PC-9 (cell line): ENCODE measurements at regions not wholly inside any gene's neighbourhood (a gene's known extent, or its start where the extent isn't known, plus 50 kb on each side); places are given as distances from the start of the nearest gene placed in this dataset.

ENCODE experiments used
- BruUV-seq: library from RNA; stranded (reverse); fragments of 400-500 nt; replicated peaks from 2 replicates; lab custom pipeline; 2021; lab: Mats Ljungman, UMichigan
- CTCF ChIA-PET: fragments of 300-600 bp; sonication (Branson Sonifier 250); formaldehyde crosslinking; loops from one replicate; lab custom pipeline; 2022; ENCODE audit warnings: antibody characterized with exemption; lab: Charles Lee
- POLR2A ChIA-PET: fragments of 300-600 bp; sonication (Branson Sonifier 250); formaldehyde crosslinking; loops from one replicate; lab custom pipeline; 2022; ENCODE audit warnings: antibody characterized with exemption; ENCODE audit not compliant: unreplicated experiment; lab: Charles Lee
- DNase-seq, 2 experiments: peaks; one replicate each; pipeline versions ENCODE4 v3.0.0 to v3.0.0-alpha.2; 2015 to 2022; ENCODE audit warnings: mixed read lengths in 1 of 2
- H2AFZ ChIP-seq: fragments of 200-600 bp; sonication (generic); 2 replicates; pipeline ENCODE4 v1.8.1; 2017; ENCODE audit warnings: antibody characterized with exemption
- H3F3A ChIP-seq: fragments of 200-600 bp; sonication (generic); 2 replicates; pipeline ENCODE4 v1.8.1; 2017; ENCODE audit warnings: antibody characterized with exemption, mild to moderate bottlenecking, low read depth; ENCODE audit not compliant: insufficient read depth
- H3K27ac ChIP-seq: fragments of 200-600 bp; sonication (generic); 2 replicates; pipeline ENCODE4 v1.6.1; 2016; ENCODE audit warnings: mixed run types
- H3K27me3 ChIP-seq: fragments of 200-600 bp; sonication (generic); 2 replicates; pipeline ENCODE4 v1.6.1; 2016; ENCODE audit warnings: low read depth, mixed run types; ENCODE audit not compliant: insufficient read depth
- H3K36me3 ChIP-seq: fragments of 200-600 bp; sonication (generic); 2 replicates; pipeline ENCODE4 v1.6.1; 2016; ENCODE audit warnings: low read depth, mixed run types
- H3K4me1 ChIP-seq: fragments of 200-600 bp; sonication (generic); replicated peaks from 2 replicates; pipeline ENCODE4 v1.6.1; 2016; ENCODE audit warnings: mixed run types; ENCODE audit not compliant: insufficient read depth
- H3K4me2 ChIP-seq: fragments of 200-600 bp; sonication (generic); 2 replicates; pipeline ENCODE4 v1.6.1; 2017; ENCODE audit warnings: mixed run types
- H3K4me3 ChIP-seq: fragments of 200-600 bp; sonication (generic); 2 replicates; pipeline ENCODE4 v1.6.1; 2016; ENCODE audit warnings: mixed run types
- H3K79me2 ChIP-seq: fragments of 200-600 bp; sonication (generic); 2 replicates; pipeline ENCODE4 v1.6.1; 2017; ENCODE audit warnings: low read depth, mixed run types
- H3K9me2 ChIP-seq: fragments of 200-600 bp; sonication (generic); 2 replicates; pipeline ENCODE4 v1.8.1; 2017; ENCODE audit warnings: mild to moderate bottlenecking; ENCODE audit not compliant: insufficient read depth
- H3K9me3 ChIP-seq: fragments of 200-600 bp; sonication (generic); 2 replicates; pipeline ENCODE4 v1.8.1; 2016; ENCODE audit warnings: low read depth; ENCODE audit not compliant: insufficient read depth
- H4K20me1 ChIP-seq: fragments of 200-600 bp; sonication (generic); 2 replicates; pipeline ENCODE4 v1.8.1; 2017; ENCODE audit not compliant: insufficient read depth
- EZH2 ChIP-seq: fragments of 200-600 bp; sonication (generic); IDR thresholded peaks from 2 replicates; pipeline ENCODE4 v1.8.0; 2017; ENCODE audit warnings: antibody characterized with exemption, low read depth
- intact Hi-C: fragments of 100-400 bp; cut with micrococcal nuclease; formaldehyde crosslinking; loops from one replicate; pipeline ENCODE4 v1.10.0; 2022; ENCODE audit not compliant: unreplicated experiment
- TF ChIP-seq, protein P1 (sequence below): fragments of 200-600 bp; sonication (generic); conservative IDR thresholded peaks from 2 replicates; pipeline ENCODE4 v1.6.1; 2017; ENCODE audit warnings: mixed run types, antibody characterized with exemption, mild to moderate bottlenecking, moderate library complexity

DNA sequence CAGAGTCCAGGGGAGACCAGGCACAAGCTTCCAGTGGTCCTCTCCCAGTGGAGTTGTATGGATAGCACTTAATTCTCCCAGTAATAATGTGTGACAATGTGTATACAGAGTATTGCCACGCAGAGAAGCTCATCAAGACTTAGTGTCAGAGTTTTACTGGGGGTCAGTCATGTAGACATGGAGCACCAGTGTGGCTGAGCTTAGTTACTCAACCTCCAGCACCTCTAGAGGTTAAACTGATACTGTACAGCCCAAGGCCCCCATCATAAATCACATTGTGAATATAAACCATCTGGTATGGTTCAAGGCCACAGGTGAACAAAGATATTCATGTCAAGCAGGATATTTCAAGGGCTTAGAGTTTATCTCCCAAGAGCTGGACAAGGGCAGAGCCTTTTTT is 378.1 kb upstream of the TMPO start:
- CTCF ChIA-PET = no interaction called here
- intact Hi-C loops = no loop called here
- TF ChIP-seq EZH2 = no peak
- TF ChIP-seq, protein P1, sequence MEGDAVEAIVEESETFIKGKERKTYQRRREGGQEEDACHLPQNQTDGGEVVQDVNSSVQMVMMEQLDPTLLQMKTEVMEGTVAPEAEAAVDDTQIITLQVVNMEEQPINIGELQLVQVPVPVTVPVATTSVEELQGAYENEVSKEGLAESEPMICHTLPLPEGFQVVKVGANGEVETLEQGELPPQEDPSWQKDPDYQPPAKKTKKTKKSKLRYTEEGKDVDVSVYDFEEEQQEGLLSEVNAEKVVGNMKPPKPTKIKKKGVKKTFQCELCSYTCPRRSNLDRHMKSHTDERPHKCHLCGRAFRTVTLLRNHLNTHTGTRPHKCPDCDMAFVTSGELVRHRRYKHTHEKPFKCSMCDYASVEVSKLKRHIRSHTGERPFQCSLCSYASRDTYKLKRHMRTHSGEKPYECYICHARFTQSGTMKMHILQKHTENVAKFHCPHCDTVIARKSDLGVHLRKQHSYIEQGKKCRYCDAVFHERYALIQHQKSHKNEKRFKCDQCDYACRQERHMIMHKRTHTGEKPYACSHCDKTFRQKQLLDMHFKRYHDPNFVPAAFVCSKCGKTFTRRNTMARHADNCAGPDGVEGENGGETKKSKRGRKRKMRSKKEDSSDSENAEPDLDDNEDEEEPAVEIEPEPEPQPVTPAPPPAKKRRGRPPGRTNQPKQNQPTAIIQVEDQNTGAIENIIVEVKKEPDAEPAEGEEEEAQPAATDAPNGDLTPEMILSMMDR = no peak
- no peak overlapping the region for H3K4me3 ChIP-seq
- no peaks in the 10 kb centered on the region for H3F3A ChIP-seq
- no peaks in the 10 kb centered on the region for H3K9me3 ChIP-seq
- H3K4me2 ChIP-seq = no peak overlapping the region
- POLR2A ChIA-PET = no interaction called here
- no TSS peak for BruUV-seq
- H3K4me1 ChIP-seq = no peaks in the 10 kb centered on the region
- H3K79me2 ChIP-seq = no peaks in the 10 kb centered on the region
- H3K27ac ChIP-seq = no peak overlapping the region
- H4K20me1 ChIP-seq = no peaks in the 10 kb centered on the region
- H2AFZ ChIP-seq = no peak overlapping the region
- no peaks in the 10 kb centered on the region for H3K9me2 ChIP-seq
- no peaks in the 10 kb centered on the region for H3K36me3 ChIP-seq
- no peak for DNase-seq
- H3K27me3 ChIP-seq = no peaks in the 10 kb centered on the region

DNA sequence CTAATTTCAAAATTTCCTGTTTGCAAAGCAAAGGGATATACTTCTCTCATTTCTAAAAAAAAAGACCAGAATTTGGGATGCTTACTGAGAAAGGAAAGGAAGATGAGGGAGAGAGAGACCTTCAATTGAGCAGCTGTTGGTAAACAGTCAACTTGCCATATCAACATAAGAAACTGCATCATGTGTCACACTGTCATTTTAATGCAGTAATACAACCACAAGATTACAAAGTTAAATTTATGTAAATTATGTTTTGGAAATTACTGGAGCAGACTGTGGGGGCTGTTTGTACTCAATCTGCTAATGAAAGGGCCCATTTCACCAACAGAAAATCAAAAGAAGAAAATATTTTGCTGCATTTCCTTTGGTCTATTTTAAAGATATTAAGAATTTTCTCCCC is 370.4 kb upstream of the TMPO start:
- no peaks in the 10 kb centered on the region for H3K4me1 ChIP-seq
- no peaks in the 10 kb centered on the region for H3K27me3 ChIP-seq
- H3K4me2 ChIP-seq = no peak overlapping the region
- H3K9me2 ChIP-seq = no peaks in the 10 kb centered on the region
- H3K79me2 ChIP-seq = no peaks in the 10 kb centered on the region
- no peaks in the 10 kb centered on the region for H3F3A ChIP-seq
- intact Hi-C loops = no loop called here
- BruUV-seq = no TSS peak
- no peak overlapping the region for H3K4me3 ChIP-seq
- no peaks in the 10 kb centered on the region for H4K20me1 ChIP-seq
- DNase-seq = no peak
- H3K27ac ChIP-seq = no peak overlapping the region
- H3K36me3 ChIP-seq = no peaks in the 10 kb centered on the region
- no peak for TF ChIP-seq EZH2
- TF ChIP-seq, protein P1 = no peak
- ChIA-PET POLR2A (no interaction called here), CTCF (no interaction called here)
- H2AFZ ChIP-seq = no peak overlapping the region
- no peaks in the 10 kb centered on the region for H3K9me3 ChIP-seq

DNA sequence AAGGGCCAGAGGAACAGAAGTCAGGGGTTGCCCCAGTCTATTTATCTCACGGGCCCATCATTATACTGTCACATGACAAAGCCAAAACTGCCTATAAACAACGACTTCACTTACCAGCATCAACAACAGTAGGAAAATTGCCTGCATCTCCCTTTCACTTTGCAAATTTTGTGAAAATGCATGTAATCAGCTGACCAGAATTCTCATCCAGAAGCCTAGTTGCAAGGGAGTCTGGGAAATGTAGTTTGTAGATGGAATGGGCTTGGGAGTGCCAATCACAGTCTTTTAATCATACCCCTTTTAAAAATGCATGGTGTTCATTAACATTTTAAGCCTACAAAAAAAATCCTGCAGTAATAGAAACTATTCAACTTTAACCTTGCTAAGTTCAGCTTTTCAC is 369.3 kb upstream of the TMPO start:
- H3K9me2 ChIP-seq = no peaks in the 10 kb centered on the region
- no peak overlapping the region for H3K4me3 ChIP-seq
- no peak overlapping the region for H2AFZ ChIP-seq
- H3K36me3 ChIP-seq = no peaks in the 10 kb centered on the region
- no peaks in the 10 kb centered on the region for H4K20me1 ChIP-seq
- CTCF ChIA-PET = no interaction called here
- BruUV-seq = no TSS peak
- no peak for TF ChIP-seq EZH2
- intact Hi-C loops = no loop called here
- H3K9me3 ChIP-seq = no peaks in the 10 kb centered on the region
- POLR2A ChIA-PET = no interaction called here
- no peak overlapping the region for H3K4me2 ChIP-seq
- no peaks in the 10 kb centered on the region for H3K27me3 ChIP-seq
- DNase-seq = no peak
- H3F3A ChIP-seq = no peaks in the 10 kb centered on the region
- no peak overlapping the region for H3K27ac ChIP-seq
- H3K79me2 ChIP-seq = no peaks in the 10 kb centered on the region
- no peaks in the 10 kb centered on the region for H3K4me1 ChIP-seq

DNA sequence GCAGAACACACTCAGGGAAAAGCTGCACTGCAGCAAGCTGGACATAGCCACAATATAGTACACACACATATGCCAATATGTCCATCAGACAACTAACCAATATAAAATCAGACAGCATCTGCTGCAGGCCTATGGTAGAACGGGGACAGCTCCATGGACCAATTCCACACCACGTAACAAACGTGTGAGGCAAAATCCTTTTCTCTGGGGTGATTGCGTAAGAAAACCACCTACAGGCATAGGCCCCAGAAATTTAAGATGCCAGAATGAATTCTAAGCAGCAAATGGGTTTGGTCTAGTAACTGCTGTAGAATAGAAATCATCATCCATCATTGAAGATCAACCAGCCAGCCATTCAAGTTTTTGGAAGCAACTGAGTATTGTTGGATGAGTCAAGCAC is 368.9 kb upstream of the TMPO start:
- Histone ChIP-seq H3K27me3 (no peaks in the 10 kb centered on the region), H3F3A (no peaks in the 10 kb centered on the region), H2AFZ (no peak overlapping the region), H3K4me1 (no peaks in the 10 kb centered on the region), H3K9me3 (no peaks in the 10 kb centered on the region), H3K27ac (no peak overlapping the region), H3K36me3 (no peaks in the 10 kb centered on the region), H3K4me3 (no peak overlapping the region), H3K4me2 (no peak overlapping the region), H3K79me2 (no peaks in the 10 kb centered on the region), H3K9me2 (no peaks in the 10 kb centered on the region), H4K20me1 (no peaks in the 10 kb centered on the region)
- TF ChIP-seq, protein P1 = no peak
- no peak for TF ChIP-seq EZH2
- ChIA-PET CTCF (no interaction called here), POLR2A (no interaction called here)
- DNase-seq = no peak
- intact Hi-C loops = no loop called here
- no TSS peak for BruUV-seq
